ENCODE measurements at regions not wholly inside any gene's neighbourhood (a gene's known extent, or its start where the extent isn't known, plus 50 kb on each side); places are given as distances from the start of the nearest gene placed in this dataset.
A peak's percentile ranks its signal among the peaks of the same experiment; 100 is the strongest.

DNA sequence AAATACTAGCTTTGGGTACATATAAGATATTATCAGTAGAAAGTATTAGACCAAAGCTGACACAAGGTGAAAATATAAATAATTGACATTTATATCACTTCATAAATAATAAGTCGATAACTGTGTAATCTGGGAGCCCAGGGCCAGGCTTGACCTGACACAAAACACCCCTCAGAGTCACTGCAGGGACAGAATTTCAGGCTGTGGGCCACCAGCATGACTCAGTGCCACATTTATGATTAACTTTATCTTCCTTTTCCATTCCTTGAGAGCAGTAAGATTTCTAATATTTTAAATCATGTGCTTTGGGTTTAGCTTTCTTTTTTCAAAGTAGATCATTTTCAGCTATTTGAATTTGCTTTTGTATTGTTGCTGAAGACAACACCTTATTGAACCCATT is 102.9 kb upstream of the NFE2L3 start:
- no peak for DNase-seq (ENCODE audit: low spot score)

DNA sequence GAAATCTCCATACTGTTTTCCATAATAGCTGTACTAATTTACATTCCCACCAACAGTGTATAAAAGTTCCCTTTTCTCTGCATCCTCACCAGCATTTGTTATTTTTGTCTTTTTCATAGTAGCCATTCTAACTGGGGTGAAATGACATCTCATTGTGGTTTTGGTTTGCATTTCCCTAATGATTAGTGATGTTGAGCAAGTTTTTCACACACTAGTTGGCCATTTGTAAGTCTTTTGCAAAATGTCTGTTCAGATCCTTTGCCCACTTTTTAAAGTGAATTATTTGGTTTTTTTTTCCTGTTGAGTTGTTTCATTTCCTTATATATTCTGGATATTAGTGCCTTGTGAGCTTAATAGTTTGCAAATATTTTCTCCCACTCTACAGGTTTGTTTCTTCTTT is 101.0 kb upstream of the NFE2L3 start:
- no peak for DNase-seq (ENCODE audit: low spot score)

DNA sequence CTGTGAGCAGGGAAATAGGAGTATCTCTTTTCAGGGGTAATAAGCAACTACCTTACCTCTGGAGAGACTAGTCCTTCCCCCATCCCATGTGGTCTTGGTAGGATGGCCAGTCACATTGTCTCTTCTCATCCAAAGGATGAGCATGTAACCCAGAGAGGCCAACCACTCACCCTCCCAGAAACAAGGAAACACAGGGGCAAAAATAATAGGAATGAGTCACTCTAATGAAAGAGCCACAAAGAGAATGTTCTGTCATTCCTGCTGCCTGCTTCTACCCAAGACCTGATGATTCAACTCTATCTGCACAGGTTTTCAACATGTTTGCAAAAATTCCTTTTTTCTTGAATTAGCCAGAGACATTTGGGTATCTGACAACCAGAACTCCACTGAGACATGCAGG is 99.3 kb upstream of the NFE2L3 start:
- no peak for DNase-seq (ENCODE audit: low spot score)

DNA sequence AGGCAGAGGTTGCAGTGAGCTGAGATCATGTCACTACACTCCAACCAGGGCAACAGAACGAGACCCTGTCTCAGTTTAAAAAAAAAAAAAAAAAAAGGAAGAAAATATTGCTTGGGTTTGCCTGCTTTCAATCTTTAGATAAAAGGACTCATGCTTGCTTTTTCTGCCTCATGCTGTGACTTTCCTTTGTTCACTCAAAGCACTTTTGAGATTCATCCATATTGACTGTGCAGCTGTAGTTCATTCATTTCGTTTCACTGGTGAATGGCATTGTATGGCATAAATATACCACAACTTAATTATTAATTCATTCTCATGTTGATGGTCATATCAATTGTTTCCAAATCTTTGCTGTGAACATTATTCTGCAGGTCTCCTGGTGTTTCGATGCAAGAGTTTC is 97.6 kb upstream of the NFE2L3 start:
- DNase-seq (ENCODE audit: low spot score), result no peak

DNA sequence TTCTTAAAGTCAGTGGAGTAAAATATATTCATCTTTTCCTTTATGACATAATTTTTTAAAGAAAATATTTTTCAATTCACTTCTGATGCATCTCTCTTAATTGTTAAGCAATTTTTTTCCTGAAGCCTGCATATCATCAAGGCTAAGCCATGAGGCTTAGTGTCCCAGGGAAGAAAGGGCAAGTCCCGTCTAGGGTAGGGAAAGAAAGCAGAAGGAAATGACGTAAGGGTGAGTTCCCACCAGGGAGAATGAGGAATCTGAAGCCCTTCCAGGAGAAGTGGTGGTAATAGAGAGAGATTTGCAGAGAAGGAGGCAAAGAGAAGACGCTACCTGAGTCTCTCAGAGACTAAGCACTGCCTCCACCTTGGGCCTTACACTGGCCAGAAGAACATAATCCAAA is 96.8 kb upstream of the NFE2L3 start:
- DNase-seq (ENCODE audit: low spot score), result no peak

DNA sequence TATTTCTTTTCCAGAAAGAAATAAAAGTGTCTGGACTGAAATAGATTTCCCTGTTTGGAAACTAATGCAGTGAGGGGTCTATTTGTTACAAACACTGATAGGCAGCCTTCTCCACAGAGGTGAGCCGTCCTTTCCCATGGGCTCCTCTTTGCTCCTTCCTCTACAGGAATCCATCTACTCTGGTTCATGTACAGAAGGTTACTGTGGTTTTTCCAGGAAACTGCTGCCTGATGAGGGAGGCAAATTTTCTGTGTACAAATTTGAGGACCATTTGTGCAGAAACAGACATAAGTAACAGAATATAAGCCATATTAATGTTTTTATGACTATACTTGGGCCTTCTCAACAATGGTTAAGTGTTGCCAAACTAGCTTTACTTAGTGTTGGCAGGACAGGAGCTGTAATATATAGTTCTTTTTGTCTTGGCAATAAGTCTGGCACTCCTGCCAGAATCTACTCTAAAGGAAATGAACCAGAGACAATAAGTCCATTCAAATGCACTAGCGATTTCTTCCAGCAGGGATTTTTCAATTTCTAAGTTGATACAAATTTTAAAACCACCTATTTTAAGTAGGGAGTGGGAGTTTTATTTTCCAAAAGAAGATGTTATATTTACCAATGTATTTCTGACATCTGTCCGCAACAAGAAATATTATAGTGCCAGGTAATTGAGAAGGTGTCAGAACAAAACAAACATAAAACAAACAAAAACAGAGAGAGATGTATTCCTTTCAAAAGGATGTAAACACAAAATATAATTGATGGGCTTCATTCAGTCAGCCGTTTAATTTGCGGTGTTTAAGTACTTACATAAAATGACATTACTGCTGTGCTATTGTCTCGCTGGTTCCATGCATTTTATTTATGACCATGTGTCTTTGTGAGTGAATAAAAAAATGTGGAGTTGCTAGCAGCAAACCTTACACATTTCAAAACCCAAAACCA is 91.0 kb upstream of the NFE2L3 start:
- DNase-seq (ENCODE audit: low spot score), result no peak

DNA sequence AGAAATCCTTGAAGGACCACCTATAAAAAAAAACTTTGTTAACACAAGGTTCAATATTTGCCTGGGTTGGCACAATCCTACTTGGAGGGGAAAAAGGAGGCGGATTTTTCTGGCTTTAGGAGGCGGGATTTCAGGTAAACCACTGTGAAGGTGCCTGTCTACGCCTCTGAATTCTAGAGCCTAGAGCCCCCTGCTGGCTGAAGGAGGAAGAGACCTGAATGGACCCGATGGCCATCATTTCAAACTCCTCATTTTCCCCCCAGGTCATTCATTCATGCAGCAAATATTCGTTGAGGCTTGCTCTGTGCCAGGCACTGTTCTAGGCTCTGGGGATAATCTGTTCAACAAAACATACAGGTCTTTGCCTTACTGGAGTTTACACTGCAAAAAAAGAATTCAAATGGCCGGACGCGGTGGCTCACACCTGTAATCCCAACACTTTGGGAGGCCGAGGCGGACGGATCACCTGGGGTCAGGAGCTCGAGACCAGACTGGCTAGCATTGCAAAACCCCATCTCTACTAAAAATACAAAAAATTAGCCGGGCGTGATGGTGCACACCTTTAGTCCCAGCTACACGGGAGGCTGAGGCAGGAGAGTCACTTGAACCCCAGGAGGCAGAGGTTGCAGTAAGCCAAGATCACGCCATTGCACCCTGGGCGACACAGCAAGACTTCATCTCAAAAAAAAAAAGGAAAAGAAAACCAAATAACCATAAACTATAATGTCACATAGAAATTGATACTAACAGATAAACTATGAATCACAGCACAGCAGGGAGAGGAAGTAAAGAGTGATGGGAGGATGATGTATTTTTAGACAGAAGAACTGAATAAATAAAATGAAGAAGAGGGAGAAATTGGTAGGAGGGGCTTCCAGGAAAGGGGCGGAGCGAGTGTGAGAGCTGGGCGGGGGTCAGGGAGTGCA is 90.1 kb upstream of the NFE2L3 start:
- peak; percentile 72 for DNase-seq (ENCODE audit: low spot score)

DNA sequence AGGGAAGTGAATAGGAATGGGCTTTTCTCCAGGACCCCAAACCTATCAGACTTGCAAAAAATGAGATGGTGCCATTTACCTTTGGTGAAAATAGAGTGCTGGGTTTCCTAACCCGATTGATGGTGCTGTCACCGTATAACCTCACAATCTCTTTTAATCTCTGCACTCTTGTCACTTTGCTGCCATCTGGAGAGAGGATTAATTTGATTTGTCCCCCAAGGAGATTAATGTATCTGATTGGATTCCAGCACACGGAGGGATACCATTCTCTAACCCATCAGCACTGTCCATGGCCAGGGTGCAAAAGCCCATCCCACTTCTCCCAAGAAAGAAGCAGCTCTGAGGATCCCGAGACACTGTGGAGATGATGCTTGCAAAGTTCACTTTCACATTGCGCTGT is 86.3 kb upstream of the NFE2L3 start:
- DNase-seq (ENCODE audit: low spot score), result no peak

DNA sequence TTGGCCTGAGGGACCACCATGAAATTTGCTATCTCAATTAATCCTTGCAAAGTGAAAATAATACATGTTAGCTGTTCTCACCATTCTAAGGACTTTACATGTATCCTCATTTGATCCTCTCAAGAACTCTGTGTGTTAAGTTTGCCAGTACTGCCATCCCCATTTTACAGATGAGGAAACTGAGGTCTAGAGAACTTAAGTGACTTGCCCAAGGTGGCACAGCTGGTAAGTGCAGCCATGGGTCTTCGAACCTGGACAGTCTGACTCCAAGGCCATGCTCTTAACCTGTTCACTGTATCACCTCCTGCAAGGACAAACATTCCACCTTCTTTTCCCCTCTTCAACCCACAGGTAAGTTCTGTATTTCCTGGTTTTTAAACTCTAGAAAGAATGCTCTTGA is 85.3 kb upstream of the NFE2L3 start:
- no peak for DNase-seq (ENCODE audit: low spot score)

DNA sequence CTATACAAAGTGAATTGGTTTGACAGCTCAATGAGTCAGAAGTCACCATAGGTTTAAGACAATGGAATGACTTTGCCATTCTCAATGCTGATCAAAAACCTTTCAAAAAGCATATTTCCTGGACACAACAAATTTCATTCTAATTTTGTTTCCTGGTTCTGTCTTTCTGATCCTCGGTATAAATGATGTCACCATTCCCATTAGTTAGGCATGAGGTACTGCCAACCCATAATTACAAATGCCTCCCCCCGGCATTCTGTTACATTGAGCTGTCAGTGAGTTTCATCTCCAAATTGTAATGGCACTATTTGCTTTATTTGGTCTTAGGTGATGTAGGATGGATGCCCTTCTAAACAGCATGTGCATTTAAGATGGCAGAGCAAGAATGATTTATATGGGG is 81.7 kb upstream of the NFE2L3 start:
- DNase-seq (ENCODE audit: low spot score), result no peak

DNA sequence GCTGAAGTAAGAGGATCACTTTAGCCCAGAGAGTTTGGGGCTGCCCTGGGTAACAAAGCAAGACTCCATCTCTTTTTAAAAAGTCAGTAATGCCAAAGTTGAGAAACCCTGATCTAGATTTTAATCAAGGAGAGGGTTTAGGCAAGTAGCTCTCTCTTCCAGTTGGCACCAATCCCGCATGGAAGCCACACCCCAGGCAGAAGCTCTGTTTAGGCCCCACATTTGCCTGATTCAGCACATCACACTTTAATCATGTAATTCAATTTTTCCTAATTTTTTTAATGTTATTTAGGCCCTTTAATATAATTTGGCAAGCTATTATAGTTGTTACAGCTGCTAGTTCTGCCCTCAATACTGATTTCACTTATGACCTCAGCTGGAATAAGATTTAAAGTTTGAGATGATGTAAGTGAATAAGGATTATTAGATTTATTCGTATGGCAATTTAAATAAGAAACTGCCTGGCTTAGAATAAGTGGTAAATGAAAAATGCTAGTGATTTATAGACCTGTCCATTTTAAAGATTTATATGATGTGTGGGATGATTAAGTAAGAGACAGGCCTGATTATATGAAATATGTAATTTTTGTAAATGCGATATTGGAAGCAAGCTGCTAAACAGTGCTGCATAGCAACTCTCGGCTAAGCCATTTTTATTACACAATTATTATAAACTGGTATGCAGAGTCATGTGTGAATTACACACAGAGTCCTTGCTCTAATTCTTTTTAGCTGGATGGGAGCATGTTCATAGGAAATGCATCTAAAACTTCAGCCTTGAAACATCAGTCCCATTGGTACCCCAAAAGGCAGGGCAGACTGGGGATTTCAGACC is 80.2 kb upstream of the NFE2L3 start:
- no peak for DNase-seq (ENCODE audit: low spot score)

DNA sequence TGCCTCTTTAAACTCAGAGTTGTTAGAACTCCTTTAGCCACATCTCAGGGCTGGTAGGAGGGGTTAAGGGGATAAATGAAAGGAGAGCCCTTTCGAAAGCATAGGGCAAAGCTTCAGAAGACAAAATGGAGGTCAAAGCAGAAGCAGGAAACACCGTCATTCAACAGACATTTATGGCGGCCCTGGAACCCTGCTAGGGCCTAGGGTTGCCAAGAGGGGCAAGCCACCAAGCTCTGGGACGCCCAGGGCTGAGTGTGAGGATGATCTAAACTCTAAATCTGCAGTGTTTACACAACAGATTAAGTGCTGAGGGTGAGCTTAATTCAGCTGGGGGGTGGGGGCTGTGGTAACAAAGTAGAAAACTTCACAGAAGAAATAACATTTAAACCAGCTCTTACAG is 79.0 kb upstream of the NFE2L3 start:
- DNase-seq (ENCODE audit: low spot score), result no peak

DNA sequence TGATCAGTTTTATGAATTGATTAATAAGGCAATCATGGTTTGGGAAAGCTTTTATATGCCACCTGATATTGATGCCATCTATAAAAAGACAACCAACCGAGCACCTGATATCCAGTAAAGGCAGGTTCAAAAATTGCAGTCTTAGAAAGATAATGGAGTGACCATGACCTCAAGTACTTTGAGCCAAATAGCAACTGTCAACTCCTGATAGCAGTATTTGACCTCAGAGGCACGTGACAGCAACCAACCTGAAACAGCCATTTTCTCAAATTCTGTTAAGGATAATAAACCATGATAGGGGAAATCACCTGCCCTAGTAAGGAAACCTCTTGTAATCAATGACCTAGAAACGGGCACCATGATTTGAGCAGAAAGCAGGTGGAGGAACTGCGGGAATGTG is 77.1 kb upstream of the NFE2L3 start:
- no peak for DNase-seq (ENCODE audit: low spot score)

DNA sequence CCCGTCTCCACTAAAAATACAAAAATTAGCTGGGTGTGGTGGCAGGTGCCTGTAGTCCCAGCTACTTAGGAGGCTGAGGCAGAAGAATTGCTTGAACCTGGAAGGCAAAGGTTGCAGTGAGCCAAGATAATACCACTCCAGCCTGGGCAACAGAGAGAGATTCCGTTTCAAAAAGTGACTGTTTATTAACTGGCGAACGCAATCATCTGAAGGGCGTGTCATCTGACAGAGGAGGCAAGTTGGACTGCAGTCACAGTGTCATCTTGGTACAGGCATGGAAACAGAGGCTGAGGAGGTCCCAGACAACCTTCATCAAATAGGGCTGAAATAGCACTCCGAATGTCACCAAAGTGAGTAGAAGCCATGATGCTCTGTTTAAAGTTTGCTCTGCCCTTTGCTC is 75.3 kb upstream of the NFE2L3 start:
- DNase-seq (ENCODE audit: low spot score), result no peak

DNA sequence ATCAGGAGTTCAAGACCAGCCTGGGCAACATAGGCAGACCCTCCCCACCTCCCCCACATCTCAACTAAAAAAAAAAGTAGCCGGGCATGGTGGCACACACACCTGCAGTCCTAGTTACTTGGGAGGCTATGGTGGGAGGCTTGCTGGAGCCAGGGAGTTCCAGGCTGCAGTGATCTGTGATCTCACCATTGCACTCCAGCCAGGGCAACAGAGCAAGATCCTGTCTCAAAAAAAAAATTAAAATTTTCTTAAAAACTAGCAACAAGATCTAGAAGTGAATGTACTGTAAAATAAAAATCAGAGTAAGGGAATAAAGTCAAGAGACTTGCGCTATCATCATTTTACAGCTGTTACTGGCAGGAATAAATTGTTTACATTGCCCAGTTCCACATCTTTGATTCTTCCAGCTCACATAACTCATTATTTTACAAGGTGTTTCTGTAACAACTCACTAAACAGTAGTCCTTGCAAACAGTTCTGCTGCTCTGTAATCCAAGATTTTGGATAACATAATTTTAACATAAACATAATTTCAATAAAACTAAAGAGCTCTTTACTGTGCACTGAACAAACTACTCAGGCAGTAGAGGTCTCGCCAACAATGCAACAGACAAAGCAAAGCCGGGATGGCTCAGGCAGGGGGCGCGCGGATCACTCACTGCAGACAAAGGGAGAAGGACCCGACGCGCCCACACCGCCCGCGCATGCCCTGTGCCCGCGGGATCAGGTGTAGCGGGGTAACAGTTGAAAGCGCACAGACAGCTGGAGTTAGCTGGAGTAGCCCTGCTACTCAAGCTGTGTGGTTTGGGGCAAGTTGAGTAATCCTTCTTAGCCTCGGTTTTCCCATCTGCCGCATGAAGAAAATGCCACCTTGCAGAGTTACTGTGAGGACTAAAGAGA is 73.3 kb upstream of the NFE2L3 start:
- peak; percentile 74 for DNase-seq (ENCODE audit: low spot score)

DNA sequence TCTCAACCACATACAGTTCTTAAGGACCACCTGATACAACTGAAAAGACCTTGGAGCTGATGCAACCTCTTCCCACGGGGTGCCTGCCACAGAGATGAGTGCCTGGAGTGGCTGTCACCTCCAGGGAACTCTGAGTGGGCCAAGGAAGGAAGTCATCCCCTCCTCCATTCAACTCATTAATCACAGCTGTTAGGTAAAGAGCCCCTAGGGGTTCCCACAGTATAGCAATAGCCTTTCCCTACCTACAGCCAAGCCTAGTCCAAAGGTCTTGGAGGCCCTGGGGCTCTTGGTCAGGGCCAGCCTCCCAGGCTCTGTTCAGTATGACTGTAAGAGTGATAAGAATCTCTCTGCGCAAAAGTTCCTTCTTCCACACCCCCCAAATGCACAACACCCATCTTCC is 70.4 kb upstream of the NFE2L3 start:
- no peak for DNase-seq (ENCODE audit: low spot score)

DNA sequence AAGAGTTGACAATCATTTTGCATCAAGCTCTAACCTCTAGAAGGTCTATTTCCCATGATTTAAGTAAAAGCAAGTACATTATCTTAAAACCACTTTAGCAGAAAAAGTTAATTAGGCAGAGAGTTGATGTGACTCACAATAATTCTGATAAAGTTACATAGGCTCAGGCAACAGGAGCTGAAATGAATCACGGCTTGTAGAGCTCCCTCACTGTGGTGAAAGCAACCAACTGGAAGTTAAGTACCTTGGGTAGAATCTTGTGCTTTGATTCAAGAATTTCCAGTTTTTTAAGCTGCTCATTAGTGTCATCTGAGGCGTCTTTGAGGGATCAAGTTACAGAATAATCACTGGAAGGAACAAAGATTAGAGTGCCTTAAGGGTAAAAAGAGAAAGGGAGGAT is 68.9 kb upstream of the NFE2L3 start:
- DNase-seq (ENCODE audit: low spot score), result no peak

DNA sequence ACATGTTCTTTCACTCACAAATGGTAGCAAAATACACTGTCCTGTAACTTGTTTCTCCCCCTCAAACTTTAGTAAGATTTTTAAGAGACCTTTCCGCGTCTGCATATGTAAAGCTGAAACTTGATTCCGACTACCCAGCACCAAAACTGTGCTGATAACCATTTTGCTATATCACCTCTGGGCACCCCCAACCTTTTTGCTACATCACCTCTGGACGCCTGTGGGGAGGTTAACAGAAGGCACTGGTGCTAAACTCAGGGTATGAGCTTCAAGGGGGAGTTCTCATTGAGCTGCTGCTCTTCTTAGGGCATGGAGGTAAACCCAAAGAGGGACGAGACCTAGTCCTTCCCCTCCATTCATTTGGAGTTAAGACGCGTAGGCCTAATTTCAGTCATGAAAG is 67.6 kb upstream of the NFE2L3 start:
- no peak for DNase-seq (ENCODE audit: low spot score)

DNA sequence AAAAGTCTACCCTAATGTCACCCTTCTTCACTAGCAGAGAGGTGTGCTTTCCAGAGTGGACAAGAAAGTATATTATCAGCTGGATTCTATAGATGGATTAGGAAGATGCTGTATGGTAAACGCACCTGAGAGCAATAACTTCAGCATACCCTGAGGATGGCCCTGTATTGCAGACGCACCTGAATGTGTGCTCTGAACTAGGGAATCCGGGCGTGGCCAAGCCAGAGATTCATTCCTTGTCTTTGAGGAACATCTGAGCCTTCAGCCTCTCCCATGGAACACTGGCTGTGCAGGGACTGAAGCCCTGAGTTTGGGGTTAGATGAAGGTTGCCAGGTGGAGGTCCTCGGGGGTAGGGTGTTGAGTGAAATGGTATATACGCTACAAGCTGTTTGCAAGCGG is 66.2 kb upstream of the NFE2L3 start:
- no peak for DNase-seq (ENCODE audit: low spot score)

DNA sequence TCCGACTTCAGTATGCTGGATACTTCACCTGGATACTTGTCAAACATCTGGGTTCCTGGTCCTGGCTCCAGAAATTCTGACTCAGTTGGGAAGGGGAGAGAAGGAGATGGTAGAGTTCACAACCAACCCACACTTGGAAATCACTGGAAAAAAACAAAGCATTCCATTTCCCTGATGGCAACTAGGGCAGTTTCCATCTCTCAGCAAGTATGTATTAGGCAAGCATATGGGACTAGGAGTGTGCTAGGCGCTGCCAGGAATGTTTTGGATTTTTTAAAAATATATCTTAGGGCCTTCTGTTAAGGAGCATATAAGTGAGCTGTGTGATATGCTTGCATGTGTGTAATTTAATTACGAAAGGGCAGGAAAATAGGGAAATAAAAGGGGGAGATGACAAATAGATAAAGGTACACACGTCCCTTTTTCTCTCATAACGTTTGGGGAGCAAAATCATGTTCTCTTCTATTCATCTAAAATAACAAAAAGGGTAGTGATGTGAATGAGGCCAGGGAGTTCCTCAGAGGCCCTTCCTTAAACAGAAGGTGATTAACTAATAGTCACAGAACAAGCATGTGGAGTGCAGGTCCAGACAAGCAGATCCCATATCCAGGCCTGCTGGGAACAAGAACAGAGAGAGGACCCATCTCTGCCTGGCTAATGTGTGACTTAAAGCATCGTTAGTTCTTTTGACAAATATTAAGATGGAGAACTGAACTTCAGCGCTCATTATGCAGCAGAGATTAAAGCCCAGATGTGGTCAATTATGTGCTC is 64.5 kb upstream of the NFE2L3 start:
- DNase-seq (ENCODE audit: low spot score), result no peak
